B cell (primary cell): ENCODE measurements at regions not wholly inside any gene's neighbourhood (a gene's known extent, or its start where the extent isn't known, plus 50 kb on each side); places are given as distances from the start of the nearest gene placed in this dataset.

ENCODE experiments used
- ATAC-seq: fragments of 200-7000 bp; cut with Tn5 transposase; one replicate; pipeline ENCODE4 v1.10.0; 2021; ENCODE audit warnings: low read depth, mild to moderate bottlenecking, moderate number of reproducible peaks, moderate library complexity
- CTCF ChIA-PET: fragments of 350-600 bp; sonication (Branson Sonifier 250); formaldehyde crosslinking; loops from one replicate; lab custom pipeline; 2021; ENCODE audit warnings: antibody characterized with exemption, inconsistent platforms; lab: Charles Lee
- POLR2A ChIA-PET: fragments of 350-600 bp; sonication (Branson Sonifier 250); formaldehyde crosslinking; loops from one replicate; lab custom pipeline; 2021; ENCODE audit warnings: antibody characterized with exemption; lab: Charles Lee
- DNase-seq: peaks from one replicate; pipeline ENCODE4 v3.0.0; 2013
- H2AFZ ChIP-seq: 2 replicates; pipeline ENCODE4 v1.6.1; 2012; ENCODE audit warnings: mild to moderate bottlenecking, low read depth, low read length; ENCODE audit not compliant: insufficient read depth, poor library complexity, severe bottlenecking
- H3K27ac ChIP-seq, 2 donors: 1 replicate in 1 of 2; 2 replicates in 1 of 2; pipeline ENCODE4 v1.5.1; 2012 to 2013; ENCODE audit warnings: low read length in 2 of 2, mild to moderate bottlenecking in 2 of 2, moderate library complexity in 1 of 2
- H3K27me3 ChIP-seq, 4 experiments: fragments of 200-600 bp in 1 of 4; sonication (generic) in 1 of 4; replicated peaks in 1 of 4; 1 replicate in 2 of 4; 2 replicates in 2 of 4; pipeline versions ENCODE4 v1.6.1 to v1.7.0; 2013 to 2016; ENCODE audit warnings: low read length in 3 of 4, mild to moderate bottlenecking in 2 of 4, mixed read lengths in 1 of 4, moderate library complexity in 1 of 4; ENCODE audit not compliant: insufficient read depth in 4 of 4, control insufficient read depth in 3 of 4; ENCODE audit errors: control extremely low read depth in 1 of 4
- H3K36me3 ChIP-seq, 2 experiments: replicated peaks in 1 of 2; 1 replicate in 1 of 2; 2 replicates in 1 of 2; pipeline versions ENCODE4 v1.6.1 to v1.7.1; 2013; ENCODE audit warnings: low read length in 1 of 2; ENCODE audit not compliant: insufficient read depth in 2 of 2, control insufficient read depth in 1 of 2; ENCODE audit errors: control extremely low read depth in 1 of 2, extremely low read depth in 1 of 2
- H3K4me1 ChIP-seq, 2 donors: fragments of 200-600 bp in 1 of 2; sonication (generic) in 1 of 2; 1 replicate in 1 of 2; 2 replicates in 1 of 2; pipeline versions ENCODE4 v1.5.1 to v1.6.1; 2013 to 2017; ENCODE audit warnings: low read length in 2 of 2; ENCODE audit not compliant: control insufficient read depth in 2 of 2, insufficient read depth in 2 of 2
- H3K4me2 ChIP-seq: replicated peaks from 2 replicates; pipeline ENCODE3; 2012; ENCODE audit warnings: mild to moderate bottlenecking, low read depth, low read length; ENCODE audit not compliant: poor library complexity, severe bottlenecking
- H3K4me3 ChIP-seq, 5 experiments: fragments of 200-600 bp in 1 of 5; sonication (generic) in 1 of 5; 1 replicate in 3 of 5; 2 replicates in 2 of 5; pipeline versions ENCODE4 v1.5.1 to v1.7.0; 2011 to 2016; ENCODE audit warnings: low read length in 4 of 5, mild to moderate bottlenecking in 4 of 5, low read depth in 2 of 5, control low read depth in 1 of 5, moderate library complexity in 1 of 5; ENCODE audit not compliant: insufficient read depth in 1 of 5; ENCODE audit errors: control extremely low read depth in 1 of 5, extremely low read depth in 1 of 5
- H3K79me2 ChIP-seq: fragments of 200-600 bp; sonication (generic); one replicate; pipeline ENCODE4 v1.6.0; 2016; ENCODE audit warnings: low read length; ENCODE audit not compliant: control insufficient read depth, insufficient read depth
- H3K9ac ChIP-seq: fragments of 200-600 bp; sonication (generic); 2 replicates; pipeline ENCODE4 v1.6.1; 2017; ENCODE audit warnings: mild to moderate bottlenecking, low read length, moderate library complexity
- H3K9me3 ChIP-seq, 3 donors: one replicate each; pipeline versions ENCODE4 v1.6.1 to v1.7.1; 2013; ENCODE audit warnings: low read length in 2 of 3; ENCODE audit not compliant: control insufficient read depth in 2 of 3, insufficient read depth in 1 of 3; ENCODE audit errors: control extremely low read depth in 1 of 3
- H4K20me1 ChIP-seq: 2 replicates; pipeline ENCODE4 v1.6.0; 2012; ENCODE audit warnings: mild to moderate bottlenecking, low read length; ENCODE audit not compliant: insufficient read depth, control insufficient read depth, poor library complexity, severe bottlenecking
- H3K27ac Mint-ChIP-seq: one replicate; pipeline ENCODE4 v1.8.0; 2021; ENCODE audit warnings: mixed read lengths
- H3K27me3 Mint-ChIP-seq: one replicate; pipeline ENCODE4 v1.8.0; 2021; ENCODE audit warnings: mixed read lengths
- H3K4me1 Mint-ChIP-seq: one replicate; pipeline ENCODE4 v1.8.0; 2021; ENCODE audit warnings: mixed read lengths
- H3K4me3 Mint-ChIP-seq: one replicate; pipeline ENCODE4 v1.8.0; 2021; ENCODE audit warnings: mixed read lengths
- H3K9me3 Mint-ChIP-seq: one replicate; pipeline ENCODE4 v1.8.0; 2022; ENCODE audit warnings: mixed read lengths; ENCODE audit not compliant: insufficient read depth
- CTCF ChIP-seq: fragments of 200-600 bp; IDR thresholded peaks from one replicate; pipeline ENCODE4 v1.8.0; 2022; ENCODE audit warnings: antibody characterized with exemption, mild to moderate bottlenecking
- EZH2 ChIP-seq: IDR thresholded peaks from 2 replicates; pipeline ENCODE4 v1.6.1; 2012; ENCODE audit warnings: borderline replicate concordance, low read depth, mild to moderate bottlenecking, moderate library complexity, low read length; ENCODE audit not compliant: insufficient read depth, poor library complexity, severe bottlenecking
- WGBS: methylation state at CpG from one replicate; pipeline ENCODE4 v1.1.5; 2013; ENCODE audit warnings: missing lambda C conversion rate; ENCODE audit not compliant: insufficient coverage; 5-methylcytosine and 5-hydroxymethylcytosine counted together
- intact Hi-C: fragments of 100-400 bp; cut with micrococcal nuclease; formaldehyde crosslinking; loops from one replicate; pipeline ENCODE4 v1.10.0; 2022

GRCh38 chr4:138665851-138666250 lies 349.7 kb upstream of the NOCT start:
- no peaks in the 10 kb centered on the region for H4K20me1 ChIP-seq
- Mint-ChIP-seq H3K27ac (no peak overlapping the region), H3K9me3 (no peaks in the 10 kb centered on the region), H3K27me3 (no peaks in the 10 kb centered on the region), H3K4me1 (no peaks in the 10 kb centered on the region), H3K4me3 (no peak overlapping the region)
- H3K4me3 ChIP-seq: no peak overlapping the region
- H3K9ac ChIP-seq: no peak overlapping the region
- no peaks in the 10 kb centered on the region for H3K27me3 ChIP-seq
- no peaks in the 10 kb centered on the region for H3K4me1 ChIP-seq
- 92% methylated on average over 3 of the region's 4 CpGs for WGBS
- no peak overlapping the region for H3K4me2 ChIP-seq
- ChIA-PET POLR2A (no interaction called here), CTCF (no interaction called here)
- no peaks in the 10 kb centered on the region for H3K36me3 ChIP-seq
- intact Hi-C loops: no loop called here
- H3K79me2 ChIP-seq: no peaks in the 10 kb centered on the region
- H3K27ac ChIP-seq: no peak overlapping the region
- peaks cover 0 to 3% (median 0%) of the 10 kb centered on the region in 3 donors for H3K9me3 ChIP-seq
- ATAC-seq (no peak), DNase-seq (no peak)
- H2AFZ ChIP-seq: no peak overlapping the region
- TF ChIP-seq CTCF (no peak), EZH2 (no peak)

GRCh38 chr4:138663883-138664282 lies 351.7 kb upstream of the NOCT start:
- Histone ChIP-seq H4K20me1 (no peaks in the 10 kb centered on the region), H3K79me2 (no peaks in the 10 kb centered on the region), H3K4me3 (no peak overlapping the region), H3K4me2 (no peak overlapping the region), H3K9ac (no peak overlapping the region), H3K36me3 (no peaks in the 10 kb centered on the region), H3K9me3 (peaks cover 0 to 3% (median 0%) of the 10 kb centered on the region in 3 donors), H3K27me3 (no peaks in the 10 kb centered on the region), H2AFZ (no peak overlapping the region), H3K27ac (no peak overlapping the region), H3K4me1 (no peaks in the 10 kb centered on the region)
- ChIA-PET CTCF (interaction anchor here (1.7 kb wide), 1 partner anchor 17 kb away, joined by 5 read pairs; no protein-coding TSS in a partner anchor), POLR2A (no interaction called here)
- Mint-ChIP-seq H3K27me3 (peaks cover 3% of the 10 kb centered on the region), H3K27ac (no peak overlapping the region), H3K9me3 (no peaks in the 10 kb centered on the region), H3K4me1 (no peaks in the 10 kb centered on the region), H3K4me3 (no peak overlapping the region)
- intact Hi-C loops: no loop called here
- TF ChIP-seq EZH2 (no peak), CTCF (no peak)
- 89% methylated on average over 3 of the region's 4 CpGs for WGBS
- ATAC-seq (no peak), DNase-seq (no peak)
